NCI-H345 treated with DMSO at 0.1 percent for 48 hours (cell line): ENCODE measurements at regions not wholly inside any gene's neighbourhood (a gene's known extent, or its start where the extent isn't known, plus 50 kb on each side); places are given as distances from the start of the nearest gene placed in this dataset.
A peak's percentile ranks its signal among the peaks of the same experiment; 100 is the strongest.
"Not testable (repeated sequence)": the region's sequence is repeated elsewhere in the genome, so short reads cannot be mapped to it uniquely, and the experiment has no call there.

Source experiments
- DNase-seq: peaks from one replicate; lab custom pipeline; 2025; ENCODE audit not compliant: unreplicated experiment; lab: John Stamatoyannopoulos, UW

DNA sequence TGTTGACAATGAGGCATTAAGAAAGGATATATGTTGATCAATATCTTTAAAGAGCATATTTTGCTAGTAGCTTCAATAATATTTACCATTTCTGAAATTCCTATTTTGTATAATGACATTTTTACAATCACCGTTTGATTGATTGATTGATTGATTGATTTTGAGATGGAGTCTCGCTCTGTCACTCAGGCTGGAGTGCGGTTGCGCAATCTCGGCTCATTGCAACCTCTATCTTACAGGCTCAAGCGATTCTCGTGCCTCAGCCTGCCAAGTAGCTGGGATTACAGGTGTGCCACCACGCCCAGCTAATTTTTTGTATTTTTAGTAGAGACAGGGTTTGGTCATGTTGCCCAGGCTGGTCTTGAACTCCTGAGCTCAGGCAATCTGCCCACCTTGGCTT is 150.9 kb upstream of the TEX13D start:
- DNase-seq = not testable (repeated sequence)

GRCh38 chrX:124190440-124190839 is 142.0 kb upstream of the TEX13D start:
- DNase-seq = no peak

DNA sequence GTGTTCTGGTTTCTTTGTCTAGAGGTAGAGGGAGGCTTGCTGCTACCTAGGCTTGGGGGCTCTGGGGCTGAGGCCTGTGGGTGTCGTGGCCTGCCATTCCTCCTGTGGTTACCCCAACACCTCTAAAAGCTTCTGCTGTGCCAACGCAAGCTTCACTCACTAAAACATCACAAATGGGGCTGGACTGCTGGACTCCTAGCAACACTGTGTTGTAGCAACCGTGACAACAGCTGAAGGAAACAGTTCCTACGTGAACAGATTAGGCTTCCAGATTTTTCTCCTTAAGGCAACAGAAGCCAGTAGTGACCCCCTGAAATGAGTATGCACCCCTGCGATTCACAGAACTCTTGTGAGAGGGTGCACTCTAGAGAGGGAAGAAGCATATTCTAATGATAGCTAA is 138.3 kb upstream of the TEX13D start:
- DNase-seq = no peak

DNA sequence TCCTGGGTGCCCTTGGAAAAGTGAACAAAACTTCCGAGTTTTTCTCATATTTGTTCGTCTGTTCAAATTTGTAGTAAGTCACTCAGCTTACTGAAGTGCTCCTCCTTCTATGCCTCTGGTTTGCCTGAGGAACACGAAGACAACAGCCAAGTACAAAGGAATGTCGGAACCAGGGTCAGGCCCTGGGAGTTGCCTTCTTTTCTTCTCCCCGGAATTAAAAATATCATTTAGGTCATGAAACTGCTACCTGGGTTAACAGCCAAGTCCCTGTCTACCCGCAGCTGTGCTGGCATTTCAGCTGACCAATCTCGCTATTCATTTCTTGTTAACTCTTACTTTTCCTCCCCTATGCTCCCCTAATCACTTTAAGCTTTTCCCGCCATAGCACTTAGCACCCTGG is 137.6 kb upstream of the TEX13D start:
- DNase-seq = no peak

DNA sequence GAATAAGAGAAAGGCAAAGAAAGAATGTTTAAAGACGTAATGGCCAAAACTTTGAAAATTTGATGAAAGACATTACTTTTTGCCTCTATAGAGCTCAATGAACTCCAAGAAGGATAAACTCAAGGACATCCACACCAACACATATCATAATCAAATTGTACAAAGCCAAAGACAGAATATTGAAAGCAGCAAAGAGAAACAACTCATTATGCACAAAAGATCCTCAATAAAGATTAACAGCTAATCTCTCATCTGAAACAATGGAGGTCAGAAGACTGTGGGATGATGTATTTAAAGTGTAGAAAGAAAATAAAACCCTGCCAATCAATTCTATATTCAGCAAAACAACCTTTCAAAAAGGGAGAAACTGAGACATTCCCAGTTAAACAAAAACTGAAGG is 129.1 kb upstream of the TEX13D start:
- DNase-seq = no peak

GRCh38 chrX:124208660-124209059 is 123.8 kb upstream of the TEX13D start:
- no peak for DNase-seq

DNA sequence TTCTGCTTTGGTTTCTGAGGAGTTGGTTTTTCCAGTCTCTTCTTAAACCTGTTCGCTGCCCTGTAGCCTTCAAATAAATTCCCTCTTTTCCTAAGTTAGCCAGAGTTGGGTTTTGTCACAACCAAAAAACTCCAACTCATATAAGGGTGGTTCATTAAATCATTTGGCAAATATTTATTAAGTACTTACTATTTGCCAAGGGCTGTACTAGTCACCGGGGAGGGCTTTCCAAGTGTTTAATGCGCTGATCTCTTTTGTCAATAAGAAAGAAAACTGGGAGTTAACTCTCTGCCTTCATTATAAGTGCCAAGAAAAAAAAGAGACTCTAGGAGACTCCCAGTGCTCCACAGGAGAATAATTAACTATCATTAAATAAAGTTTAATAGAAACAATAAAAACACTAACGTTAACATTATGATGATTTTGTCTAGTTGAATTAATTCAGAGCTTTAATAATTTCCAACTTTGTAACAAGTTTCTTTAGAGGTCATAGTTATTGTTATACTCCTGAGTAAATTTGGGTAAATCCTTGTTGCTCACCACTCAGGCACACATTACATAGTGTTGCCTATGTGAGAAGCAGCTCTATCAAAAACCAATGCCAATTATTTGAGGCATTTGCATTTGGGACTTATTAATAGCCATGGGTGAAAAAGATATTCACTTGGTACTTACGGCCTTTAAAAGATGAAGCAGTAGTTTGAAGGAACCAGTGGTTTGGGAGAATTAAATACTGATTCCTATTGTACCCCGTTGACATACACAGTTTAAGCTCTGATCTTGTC is 122.5 kb upstream of the TEX13D start:
- DNase-seq = no peak

DNA sequence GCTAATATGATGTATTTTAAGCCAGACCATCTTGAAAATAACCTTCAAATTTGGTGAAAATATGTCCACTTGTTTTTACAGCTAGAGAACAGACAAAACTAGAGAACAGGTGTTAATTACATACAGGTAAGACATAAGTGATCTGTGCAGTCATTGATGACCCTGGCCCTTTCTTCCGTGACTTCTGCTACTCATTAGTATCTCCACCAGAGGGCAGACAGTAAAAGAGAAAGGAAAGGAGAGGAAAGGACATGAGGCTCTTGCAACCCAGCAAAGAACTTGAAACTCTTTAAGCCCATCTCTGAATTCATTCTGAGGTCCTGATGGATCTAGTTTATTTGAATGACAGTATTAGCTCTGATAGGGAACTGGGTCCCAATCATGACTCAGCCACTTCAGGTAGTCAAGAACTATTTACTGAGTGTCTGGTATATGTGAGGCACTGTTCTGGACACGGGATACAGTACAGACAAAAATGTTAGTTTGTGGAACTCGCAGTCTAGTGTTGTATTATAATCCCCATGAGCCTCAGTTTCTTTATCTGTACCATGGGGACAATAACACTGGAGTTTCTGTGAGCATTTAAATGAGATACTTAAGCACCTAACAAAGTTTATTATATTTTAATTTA is 121.0 kb upstream of the TEX13D start:
- DNase-seq = peak; percentile 28

- no peak for DNase-seq
These were observed 119.8 kb upstream of the TEX13D start for GRCh38 chrX:124212622-124213021.

DNA sequence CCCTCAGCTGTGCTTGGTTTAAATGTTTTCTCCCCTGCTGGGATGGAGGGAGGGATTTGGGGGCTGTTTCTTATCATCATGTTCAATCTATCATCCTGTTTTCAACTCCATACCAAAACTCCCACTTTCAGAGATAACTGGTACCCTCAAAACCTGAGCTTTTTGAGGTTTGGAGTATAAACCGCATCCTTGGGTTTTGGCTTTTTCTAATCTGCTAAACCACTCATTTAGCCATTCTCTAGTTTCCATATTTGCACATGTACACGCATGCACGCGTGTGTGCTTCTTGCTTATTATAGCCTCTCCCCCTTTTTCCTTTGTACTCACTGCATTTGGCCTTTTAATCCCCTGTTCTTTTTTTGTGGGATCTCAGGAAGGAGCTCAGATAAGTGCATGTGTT is 116.7 kb upstream of the TEX13D start:
- DNase-seq = no peak

DNA sequence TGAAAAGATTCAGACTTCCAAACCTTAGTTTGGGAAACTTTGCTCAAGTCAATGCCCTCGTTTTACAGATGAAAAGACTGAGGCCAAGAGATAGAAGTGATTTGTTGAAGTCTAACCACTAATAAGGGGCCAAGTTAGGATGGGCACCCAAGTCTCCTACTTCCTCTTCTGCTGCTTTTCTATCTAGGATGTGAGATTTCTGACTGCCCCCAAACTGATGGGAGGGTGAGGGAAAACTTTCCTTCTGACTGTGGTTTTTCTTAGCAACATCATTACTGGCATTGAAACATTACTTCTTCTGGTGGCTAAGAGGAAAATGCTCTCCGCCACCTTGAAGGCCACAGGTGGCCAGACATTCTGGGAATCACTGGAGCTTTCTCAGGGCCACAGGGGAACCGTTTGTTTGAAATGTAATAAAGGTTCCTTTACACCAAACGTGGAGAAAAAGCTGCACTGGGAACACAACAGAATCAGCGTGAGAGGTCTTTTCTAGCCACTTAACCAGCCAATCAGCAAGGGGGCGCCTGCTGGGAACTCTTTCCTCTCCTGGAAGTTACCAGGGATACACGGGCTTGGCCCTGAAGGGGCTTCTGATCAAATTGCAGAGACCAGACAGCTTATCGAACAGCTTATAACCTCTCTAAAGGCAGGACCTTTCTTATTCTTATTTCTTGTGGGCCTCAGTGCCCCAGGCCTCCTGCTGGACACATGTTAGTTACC is 115.9 kb upstream of the TEX13D start:
- DNase-seq = no peak

- peak; percentile 63 for DNase-seq
These were observed 114.9 kb upstream of the TEX13D start for GRCh38 chrX:124217304-124218251.

- DNase-seq = no peak
These were observed 108.9 kb upstream of the TEX13D start for GRCh38 chrX:124223524-124223923.

DNA sequence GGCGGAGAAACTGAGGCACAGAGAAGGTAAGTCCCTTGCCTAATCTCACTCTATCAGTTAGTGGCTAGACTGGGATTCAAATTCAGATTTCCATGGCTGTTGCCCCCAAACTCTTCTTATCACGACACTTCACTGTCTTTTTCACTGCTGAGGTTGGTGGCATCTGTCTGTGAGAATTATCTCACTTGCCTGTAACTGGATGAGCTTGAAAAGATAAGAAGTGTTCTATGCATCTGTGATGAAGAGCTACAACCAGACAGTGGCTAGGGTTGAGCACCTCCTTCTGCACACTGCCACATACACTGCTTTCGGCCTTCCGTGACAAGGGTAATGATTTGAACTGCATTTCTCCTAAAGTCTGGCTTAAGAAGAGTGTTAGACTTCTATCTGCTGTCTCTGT is 107.9 kb upstream of the TEX13D start:
- no peak for DNase-seq

DNA sequence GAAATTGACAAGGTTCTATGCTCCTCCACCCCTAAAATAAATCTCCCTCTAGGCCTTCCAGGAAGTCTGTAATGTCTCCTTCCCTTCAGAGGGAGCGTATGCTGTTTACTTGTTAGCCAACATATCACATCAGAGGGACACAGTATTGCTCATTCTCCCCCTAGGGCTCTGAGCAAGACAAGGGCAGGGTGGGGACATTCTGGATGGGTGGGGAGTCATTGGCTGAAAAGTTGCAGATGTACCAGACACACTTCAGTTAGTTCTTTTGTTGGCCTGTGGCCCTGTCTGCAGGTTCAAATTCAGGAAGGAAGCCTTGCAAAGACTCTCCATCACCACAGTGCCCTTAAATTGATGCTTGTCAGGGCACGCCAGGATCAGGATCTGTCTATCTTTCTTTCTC is 106.3 kb upstream of the TEX13D start:
- DNase-seq = no peak

DNA sequence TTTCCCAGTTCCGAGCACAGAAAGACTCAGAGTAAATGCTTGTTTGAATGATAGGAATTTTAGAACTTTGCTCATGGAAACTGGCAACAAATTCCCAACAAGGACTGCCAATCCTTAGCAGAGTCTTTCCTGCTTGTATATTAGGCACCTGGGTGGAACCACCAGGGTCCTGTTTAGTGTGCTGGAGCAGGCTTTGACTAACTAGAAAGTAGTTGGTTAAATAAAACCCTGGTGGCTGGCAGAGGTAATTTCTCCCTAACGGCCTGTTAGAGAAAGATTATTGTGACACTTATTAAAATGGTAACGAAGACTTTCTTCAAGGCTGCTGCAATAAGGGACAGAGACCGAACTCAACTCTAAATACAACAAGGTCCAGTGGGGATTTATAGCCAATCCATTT is 103.6 kb upstream of the TEX13D start:
- no peak for DNase-seq

- DNase-seq = no peak
These were observed 103.1 kb upstream of the TEX13D start for GRCh38 chrX:124229374-124229773.

GRCh38 chrX:124230655-124231450 is 101.6 kb upstream of the TEX13D start:
- DNase-seq = no peak

- peak; percentile 27 for DNase-seq
These were observed 101.1 kb upstream of the TEX13D start for GRCh38 chrX:124231451-124231759.

DNA sequence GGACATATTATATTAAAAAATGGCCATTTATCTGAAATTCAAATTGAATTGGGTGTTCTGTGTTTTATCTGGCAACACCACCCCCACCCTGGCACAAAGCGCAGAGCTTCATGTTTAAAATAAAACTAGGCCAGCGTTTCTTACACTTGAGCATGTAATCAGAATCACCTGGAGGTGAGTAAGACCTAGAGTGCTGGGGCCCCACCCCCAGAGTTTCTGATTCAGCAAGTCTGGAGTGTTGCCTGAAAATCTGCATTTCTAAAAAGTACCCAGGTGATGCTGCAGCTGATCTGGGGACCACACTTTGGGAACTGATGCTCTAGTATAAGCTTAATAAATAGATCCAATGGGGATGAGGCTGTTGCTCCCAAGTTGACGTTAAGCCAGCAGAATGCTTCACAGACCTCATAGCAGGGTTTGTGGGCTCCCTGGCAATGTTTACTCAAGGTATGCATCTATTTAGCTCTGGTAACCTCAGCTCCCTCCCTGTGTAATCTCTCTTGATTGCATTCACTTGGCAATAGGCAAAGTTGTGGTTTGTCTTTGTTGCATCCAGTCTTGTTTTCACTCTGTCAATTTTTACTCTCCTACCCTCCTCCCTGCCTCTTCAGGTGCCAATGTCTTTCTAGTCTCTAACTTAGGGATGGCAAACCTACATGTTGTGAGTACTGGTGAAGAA is 99.8 kb upstream of the TEX13D start:
- no peak for DNase-seq
